ENCODE measurements at regions not wholly inside any gene's neighbourhood (a gene's known extent, or its start where the extent isn't known, plus 50 kb on each side); places are given as distances from the start of the nearest gene placed in this dataset.
"Not testable (repeated sequence)": the region's sequence is repeated elsewhere in the genome, so short reads cannot be mapped to it uniquely, and the experiment has no call there.

- no peak for TF ChIP-seq CTCF (IDR thresholded peaks at IDR 0.05; ENCODE audit: insufficient read depth, low read length, severe bottlenecking)
- Histone ChIP-seq H3K4me3 (ENCODE audit: low read depth, low read length) (no peak overlapping the region), H3K36me3 (ENCODE audit: control insufficient read depth, insufficient read depth, low read length) (no peaks in the 10 kb centered on the region), H3K27me3 (ENCODE audit: control insufficient read depth, insufficient read depth, low read length) (no peaks in the 10 kb centered on the region)
- FAIRE-seq (no peak), DNase-seq (ENCODE audit: low read depth) (no peak)
Observed at GRCh38 chr18:1511619-1512311, 607.1 kb downstream of the ADCYAP1 start.

GRCh38 chr18:1513519-1513918, 608.8 kb downstream of the ADCYAP1 start:
- no peak for TF ChIP-seq CTCF (IDR thresholded peaks at IDR 0.05; ENCODE audit: insufficient read depth, low read length, severe bottlenecking)
- Histone ChIP-seq H3K36me3 (ENCODE audit: control insufficient read depth, insufficient read depth, low read length) (no peaks in the 10 kb centered on the region), H3K4me3 (ENCODE audit: low read depth, low read length) (no peak overlapping the region), H3K27me3 (ENCODE audit: control insufficient read depth, insufficient read depth, low read length) (no peaks in the 10 kb centered on the region)
- no peak for DNase-seq (ENCODE audit: low read depth)
- no peak for FAIRE-seq

GRCh38 chr18:1521588-1522248, 617.0 kb downstream of the ADCYAP1 start:
- DNase-seq (ENCODE audit: low read depth); FAIRE-seq; H3K4me3 ChIP-seq (ENCODE audit: low read depth, low read length); H3K36me3 ChIP-seq (ENCODE audit: control insufficient read depth, insufficient read depth, low read length); H3K27me3 ChIP-seq (ENCODE audit: control insufficient read depth, insufficient read depth, low read length): not testable (repeated sequence)

GRCh38 chr18:1522249-1522615, 617.6 kb downstream of the ADCYAP1 start:
- Histone ChIP-seq H3K4me3 (ENCODE audit: low read depth, low read length) (no peak overlapping the region), H3K27me3 (ENCODE audit: control insufficient read depth, insufficient read depth, low read length) (no peaks in the 10 kb centered on the region), H3K36me3 (ENCODE audit: control insufficient read depth, insufficient read depth, low read length) (no peaks in the 10 kb centered on the region)
- no peak for TF ChIP-seq CTCF (IDR thresholded peaks at IDR 0.05; ENCODE audit: insufficient read depth, low read length, severe bottlenecking)
- FAIRE-seq, result no peak
- DNase-seq (ENCODE audit: low read depth), result no peak

- DNase-seq (ENCODE audit: low read depth) (peak; percentile 1), FAIRE-seq (no peak)
- no peak for TF ChIP-seq CTCF (IDR thresholded peaks at IDR 0.05; ENCODE audit: insufficient read depth, low read length, severe bottlenecking)
- H3K27me3 ChIP-seq (ENCODE audit: control insufficient read depth, insufficient read depth, low read length), result no peaks in the 10 kb centered on the region
- no peaks in the 10 kb centered on the region for H3K36me3 ChIP-seq (ENCODE audit: control insufficient read depth, insufficient read depth, low read length)
- H3K4me3 ChIP-seq (ENCODE audit: low read depth, low read length), result no peak overlapping the region
Observed at GRCh38 chr18:1526991-1527390, 622.3 kb downstream of the ADCYAP1 start.

GRCh38 chr18:1527805-1528204, 623.1 kb downstream of the ADCYAP1 start:
- H3K36me3 ChIP-seq (ENCODE audit: control insufficient read depth, insufficient read depth, low read length), result no peaks in the 10 kb centered on the region
- no peak for TF ChIP-seq CTCF (IDR thresholded peaks at IDR 0.05; ENCODE audit: insufficient read depth, low read length, severe bottlenecking)
- DNase-seq (ENCODE audit: low read depth) (no peak), FAIRE-seq (no peak)
- no peak overlapping the region for H3K4me3 ChIP-seq (ENCODE audit: low read depth, low read length)
- H3K27me3 ChIP-seq (ENCODE audit: control insufficient read depth, insufficient read depth, low read length), result no peaks in the 10 kb centered on the region

Data from bronchial epithelial cell (primary cell).